Cerebellar nuclear complex (tissue), 1 donor: ENCODE measurements at regions not wholly inside any gene's neighbourhood (a gene's known extent, or its start where the extent isn't known, plus 50 kb on each side); places are given as distances from the start of the nearest gene placed in this dataset.
"Not testable (repeated sequence)": the region's sequence is repeated elsewhere in the genome, so short reads cannot be mapped to it uniquely, and the experiment has no call there.

Experiments used
- DNase-seq, 2 experiments: peaks; one replicate each; lab custom pipeline; 2025; lab: John Stamatoyannopoulos, UW

DNA sequence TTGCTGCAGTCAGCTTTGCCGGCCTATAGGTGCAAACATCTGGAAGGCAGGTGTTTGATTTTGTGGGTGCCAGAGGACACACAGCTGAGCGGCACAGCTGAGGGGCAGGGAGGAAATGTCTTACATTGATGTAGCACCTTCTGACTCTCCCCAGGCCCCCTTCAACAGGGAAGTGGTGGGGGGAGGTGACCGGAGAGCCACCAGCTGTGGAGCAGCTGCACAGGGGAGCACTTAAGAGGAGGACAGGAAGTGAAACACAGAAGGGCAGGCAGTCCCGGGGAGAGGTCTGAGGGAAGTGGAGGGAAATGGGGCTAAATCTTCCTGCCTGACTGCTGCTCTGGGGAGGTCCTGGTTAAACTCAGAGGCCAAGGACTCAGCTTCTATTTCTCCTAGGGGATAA, 409.1 kb downstream of the TNS1 start:
- no peak for DNase-seq

DNA sequence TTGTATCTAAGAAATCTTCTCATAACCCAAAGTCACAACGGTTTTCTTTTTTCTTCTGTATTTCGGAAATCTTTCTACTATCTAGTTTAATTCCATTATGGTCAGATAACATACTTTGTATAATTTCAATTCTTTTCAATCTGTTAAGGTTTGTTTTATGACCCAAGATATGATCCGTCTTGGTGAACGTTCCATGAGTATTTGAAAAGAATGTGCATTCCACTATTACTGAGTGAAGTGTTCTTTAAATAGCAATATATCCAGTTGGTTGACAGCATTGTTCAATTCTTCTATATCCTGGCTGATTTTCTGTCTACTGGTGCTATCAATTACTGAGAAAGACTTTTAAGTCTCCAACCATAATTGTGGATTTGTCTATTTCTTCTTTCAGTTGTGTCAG, 414.5 kb downstream of the TNS1 start:
- no peak for DNase-seq

DNA sequence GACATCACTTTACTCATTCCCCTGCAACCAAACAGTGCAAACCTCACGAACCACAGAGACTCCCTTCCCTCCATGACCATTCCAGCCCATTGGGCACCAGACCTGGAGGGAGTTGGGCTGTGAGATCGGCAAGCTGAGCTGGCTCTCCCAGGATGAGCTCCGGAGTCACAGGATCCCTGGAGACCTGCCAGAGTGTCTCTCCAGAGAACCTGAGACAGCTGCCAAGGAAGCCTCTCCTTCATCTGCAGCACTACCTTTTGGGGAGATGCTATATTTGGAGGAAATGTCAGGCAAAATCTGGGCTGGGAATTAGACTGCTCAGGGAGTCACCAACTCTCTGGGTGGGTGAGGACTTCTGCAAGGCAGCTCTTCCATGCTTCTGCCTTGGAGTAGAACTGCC, 417.4 kb downstream of the TNS1 start:
- no peak for DNase-seq

DNA sequence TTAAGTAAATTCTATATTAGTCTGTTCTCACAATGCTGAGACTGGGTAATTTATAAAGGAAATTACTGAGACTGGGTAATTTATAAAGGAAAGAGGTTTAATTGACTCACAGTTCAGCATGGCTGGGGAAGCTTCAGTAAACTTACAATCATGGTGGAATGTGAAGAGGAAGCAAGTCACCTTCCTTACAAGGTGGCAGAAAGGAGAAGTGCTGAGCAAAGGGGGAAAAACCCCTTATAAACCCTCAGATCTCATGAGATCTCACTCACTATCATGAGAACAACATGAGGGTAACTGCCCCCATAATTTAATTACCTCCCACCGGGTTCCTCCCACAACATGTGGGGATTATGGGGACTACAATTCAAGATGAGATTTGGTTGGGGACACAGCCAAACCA, 422.4 kb downstream of the TNS1 start:
- not testable (repeated sequence) for DNase-seq

- DNase-seq, result no peak
Measured at GRCh38 chr2:217573571-217573970, 429.2 kb downstream of the TNS1 start.

- DNase-seq, result no peak
Measured at GRCh38 chr2:217570394-217570793, 432.4 kb downstream of the TNS1 start.

DNA sequence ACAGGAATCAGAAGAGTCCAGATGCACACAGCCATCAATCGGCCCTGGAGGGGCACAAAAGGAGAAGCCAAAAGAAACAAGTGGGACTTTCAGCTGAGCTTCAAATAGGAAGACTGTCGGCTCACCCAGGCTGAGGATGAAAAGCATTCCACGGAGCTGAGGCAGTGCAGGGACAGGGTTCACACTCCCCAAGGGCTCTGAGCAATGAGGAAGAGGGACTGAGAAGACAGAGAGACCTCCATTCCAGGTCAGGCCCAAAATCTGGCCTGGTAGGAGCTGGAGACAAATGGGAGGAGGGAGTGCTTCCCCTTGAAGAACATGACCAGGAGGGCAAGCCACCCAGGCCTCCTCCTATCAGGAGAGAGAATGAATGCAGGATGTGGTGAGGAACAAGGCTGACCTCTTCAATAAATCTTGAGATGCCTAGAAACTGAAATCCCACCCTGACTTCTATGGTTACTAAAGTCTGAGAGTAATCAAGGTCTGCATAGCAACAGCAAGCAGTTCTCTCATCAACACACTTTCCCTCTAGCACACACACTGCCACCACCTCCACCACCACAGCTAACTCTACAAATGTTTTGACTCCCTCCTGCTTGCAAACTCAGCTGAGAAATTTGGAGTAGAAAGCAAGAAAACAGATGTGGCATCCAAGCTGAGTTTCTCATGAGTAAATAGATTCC, 434.4 kb downstream of the TNS1 start:
- no peak for DNase-seq

DNA sequence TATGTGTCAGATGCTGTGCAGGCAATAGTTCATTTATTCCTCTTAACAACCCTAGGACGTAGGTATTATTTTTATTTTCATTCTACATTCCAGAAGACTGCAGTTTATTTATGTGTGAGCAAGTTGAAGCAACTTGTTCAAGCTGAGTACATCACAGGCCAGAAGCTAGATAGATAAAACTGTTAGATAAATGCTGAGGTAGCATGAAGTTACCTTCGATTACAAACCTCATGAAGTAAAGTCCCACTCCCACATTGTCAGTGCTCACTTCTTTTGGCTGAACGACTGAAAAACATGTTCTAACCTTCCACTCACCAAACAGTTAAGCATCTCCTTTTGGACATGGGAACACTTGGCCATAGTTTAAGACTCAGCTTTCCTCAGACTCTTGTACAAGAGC, 439.2 kb downstream of the TNS1 start:
- no peak for DNase-seq

GRCh38 chr2:217562871-217563480, 439.8 kb downstream of the TNS1 start:
- DNase-seq, result no peak

- no peak for DNase-seq
Measured at GRCh38 chr2:217559084-217559483, 443.7 kb downstream of the TNS1 start.

DNA sequence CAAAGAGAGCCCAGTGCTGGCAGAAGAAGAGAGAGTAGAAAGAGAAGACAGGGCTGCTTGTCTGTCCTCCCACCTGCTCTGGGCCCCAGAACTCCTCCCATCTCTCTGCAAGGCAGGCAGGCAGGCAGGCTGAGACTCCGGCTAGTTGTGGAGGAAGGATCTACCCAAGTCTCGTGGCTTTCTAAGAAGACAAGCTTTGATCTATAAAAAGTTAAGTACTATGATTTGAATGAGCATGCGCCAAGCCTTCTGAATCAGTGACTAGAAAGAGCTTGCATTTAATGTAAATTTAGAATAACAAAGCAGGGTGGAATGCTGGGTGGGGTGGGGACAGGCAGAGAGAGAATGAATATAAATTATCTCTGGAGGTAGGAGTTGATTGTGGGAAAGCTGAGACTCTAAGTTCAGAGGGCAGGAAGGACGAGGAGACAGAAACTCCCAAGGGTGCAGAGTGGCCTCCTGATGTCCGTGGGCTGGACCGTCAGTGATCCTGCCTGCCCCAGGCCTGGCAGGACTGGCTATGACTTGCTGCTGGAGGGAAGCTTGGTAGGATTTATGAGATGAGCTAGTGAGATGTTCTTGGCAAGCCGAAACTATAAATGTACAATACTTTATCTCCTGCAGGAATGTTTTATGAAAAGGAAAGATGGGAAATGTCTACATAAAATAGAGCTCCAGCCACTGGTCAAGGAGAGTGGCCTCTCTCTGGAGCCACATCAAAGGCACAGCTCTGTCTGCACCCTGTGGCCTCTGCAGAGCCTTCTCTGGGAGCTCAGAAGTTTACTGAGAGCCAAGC, 447.5 kb downstream of the TNS1 start:
- DNase-seq, result no peak

GRCh38 chr2:217553679-217554078, 449.1 kb downstream of the TNS1 start:
- DNase-seq, result no peak

DNA sequence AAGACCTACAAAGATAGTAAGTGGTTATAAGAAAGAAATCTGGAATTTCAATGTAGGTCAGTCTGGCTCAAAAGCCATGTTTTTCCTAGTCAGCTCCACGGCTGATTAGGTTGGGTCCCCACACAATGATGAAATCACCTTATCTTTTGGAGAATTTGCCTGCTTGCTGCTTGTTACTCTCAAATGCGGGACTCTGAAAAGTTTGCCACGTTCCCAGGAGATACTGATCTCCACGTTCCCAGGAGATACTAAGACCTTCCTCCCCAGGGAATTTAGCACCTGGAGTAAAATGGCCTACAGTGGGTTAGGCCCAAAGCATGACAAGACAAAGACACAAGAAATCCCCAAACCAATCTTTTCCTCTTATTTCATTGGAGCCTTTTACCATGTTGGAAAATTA, 449.6 kb downstream of the TNS1 start:
- DNase-seq, result no peak

DNA sequence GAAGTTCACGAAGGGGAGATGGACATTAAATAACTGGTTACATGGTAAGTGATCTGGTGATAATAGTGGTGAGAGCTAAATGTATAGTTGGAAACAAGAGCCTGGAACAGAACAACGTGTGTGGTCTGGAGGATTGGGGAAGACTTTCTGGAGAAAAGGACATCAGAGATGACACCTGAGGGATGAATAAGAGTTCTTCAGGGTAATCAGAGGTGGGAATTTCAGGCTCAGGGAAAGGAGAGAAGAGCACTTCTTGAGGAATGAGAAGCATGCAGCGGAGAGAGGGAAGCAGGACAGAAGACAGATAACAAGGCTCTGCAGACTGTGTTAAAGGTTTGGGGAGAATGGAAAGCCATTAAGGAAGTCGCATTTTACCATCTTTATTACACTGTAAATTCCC, 450.7 kb downstream of the TNS1 start:
- DNase-seq, result no peak

DNA sequence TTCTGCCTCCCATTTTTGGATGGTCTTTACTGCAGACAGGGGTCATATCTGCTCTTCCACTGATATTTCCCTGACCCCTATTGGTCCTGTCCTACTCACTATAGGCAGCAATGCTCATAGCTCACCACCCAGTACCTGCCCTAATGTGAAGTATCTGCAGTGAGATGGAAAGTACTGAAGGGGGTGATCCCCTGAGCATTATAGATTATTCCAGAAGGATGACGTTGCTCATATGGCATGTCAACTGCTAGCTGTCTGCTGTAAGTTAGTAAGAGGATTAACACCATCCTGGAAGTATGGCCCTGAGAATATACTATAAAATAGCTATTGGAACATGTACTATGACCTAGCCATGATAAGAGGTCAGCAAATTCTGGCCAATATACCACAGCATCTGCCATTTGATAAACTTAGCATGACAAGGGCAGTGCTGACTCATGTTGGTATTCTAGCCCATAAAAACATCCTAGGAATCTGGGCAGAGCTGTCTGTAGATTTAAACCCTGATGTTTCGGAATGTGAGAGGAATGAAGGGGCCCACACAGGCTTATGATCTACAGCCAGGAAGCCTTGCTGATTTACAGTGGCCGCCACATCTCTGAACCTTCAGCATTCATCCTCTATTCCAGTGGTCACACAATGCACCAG, 451.4 kb downstream of the TNS1 start:
- DNase-seq, result no peak

DNA sequence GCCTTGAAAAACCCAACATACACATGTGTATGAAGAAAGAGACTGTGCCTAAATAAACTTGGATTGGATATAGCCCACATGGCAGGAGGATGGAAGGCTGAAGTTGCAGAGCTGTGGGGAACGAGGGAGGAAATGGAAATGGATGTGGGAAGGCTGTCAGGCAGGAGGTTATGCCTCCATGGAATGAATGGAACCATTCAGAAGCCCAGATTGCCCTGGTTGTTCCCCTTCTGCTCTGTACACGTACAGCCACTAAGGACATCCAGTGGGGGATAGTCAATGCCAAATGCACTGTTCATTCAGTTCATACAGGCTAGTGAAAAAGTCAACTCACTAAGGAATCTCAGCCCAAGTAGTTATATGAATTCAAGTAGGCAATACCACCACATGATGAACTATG, 463.7 kb downstream of the TNS1 start:
- DNase-seq, result no peak

GRCh38 chr2:217538719-217539118, 464.1 kb downstream of the TNS1 start:
- DNase-seq, result no peak

- no peak for DNase-seq
Measured at GRCh38 chr2:217535957-217536708, 466.7 kb downstream of the TNS1 start.

- no peak for DNase-seq
Measured at GRCh38 chr2:217530392-217531090, 472.3 kb downstream of the TNS1 start.

DNA sequence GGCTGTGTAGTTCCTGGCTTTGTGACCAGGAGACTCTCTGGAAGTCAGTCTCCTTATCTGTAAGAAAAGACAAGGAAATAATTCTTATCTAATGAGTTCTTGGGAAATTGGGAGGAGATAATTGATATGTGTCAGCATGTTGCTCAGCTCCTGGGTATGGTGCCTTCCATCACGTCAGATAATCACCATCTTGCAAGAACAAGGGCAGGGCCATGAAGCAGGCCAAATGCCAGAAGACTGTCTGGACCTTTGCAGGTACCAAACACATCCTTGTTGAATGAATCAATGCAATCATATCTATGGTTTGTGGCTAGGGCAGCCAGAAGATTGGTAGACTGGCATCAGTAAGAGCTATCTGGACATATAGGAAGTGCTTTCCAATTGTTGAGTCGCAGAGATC, 473.5 kb downstream of the TNS1 start:
- DNase-seq, result no peak

GRCh38 chr2:217527590-217528202, 475.1 kb downstream of the TNS1 start:
- DNase-seq, result no peak
